NCI-H2171 treated with DMSO at 0.1 percent for 48 hours (cell line): ENCODE measurements at regions not wholly inside any gene's neighbourhood (a gene's known extent, or its start where the extent isn't known, plus 50 kb on each side); places are given as distances from the start of the nearest gene placed in this dataset.

Experiments used
- DNase-seq: peaks from one replicate; lab custom pipeline; 2025; lab: John Stamatoyannopoulos, UW

GRCh38 chr2:220628252-220628651 lies 943.9 kb downstream of the EPHA4 start:
- DNase-seq = no peak

- DNase-seq = no peak
These were observed 931.0 kb downstream of the EPHA4 start for GRCh38 chr2:220641137-220641536.

- no peak for DNase-seq
These were observed 925.7 kb downstream of the EPHA4 start for GRCh38 chr2:220646424-220646823.

GRCh38 chr2:220648628-220649027 lies 923.5 kb downstream of the EPHA4 start:
- no peak for DNase-seq

- DNase-seq = peak; percentile 7
These were observed 918.3 kb downstream of the EPHA4 start for GRCh38 chr2:220653776-220654175.

GRCh38 chr2:220654322-220654721 lies 917.8 kb downstream of the EPHA4 start:
- DNase-seq = no peak

GRCh38 chr2:220660277-220661145 lies 911.6 kb downstream of the EPHA4 start:
- no peak for DNase-seq

- DNase-seq = no peak
These were observed 909.7 kb downstream of the EPHA4 start for GRCh38 chr2:220662431-220662830.

GRCh38 chr2:220663065-220663464 lies 909.0 kb downstream of the EPHA4 start:
- no peak for DNase-seq

GRCh38 chr2:220664272-220665107 lies 907.6 kb downstream of the EPHA4 start:
- no peak for DNase-seq

- DNase-seq = peak; percentile 74
These were observed 907.0 kb downstream of the EPHA4 start for GRCh38 chr2:220665108-220665471.

- no peak for DNase-seq
These were observed 902.8 kb downstream of the EPHA4 start for GRCh38 chr2:220669324-220669723.

GRCh38 chr2:220670511-220670910 lies 901.6 kb downstream of the EPHA4 start:
- no peak for DNase-seq

- no peak for DNase-seq
These were observed 898.8 kb downstream of the EPHA4 start for GRCh38 chr2:220673151-220673874.

GRCh38 chr2:220674033-220674432 lies 898.1 kb downstream of the EPHA4 start:
- no peak for DNase-seq

GRCh38 chr2:220676695-220677094 lies 895.4 kb downstream of the EPHA4 start:
- DNase-seq = no peak

- no peak for DNase-seq
These were observed 893.2 kb downstream of the EPHA4 start for GRCh38 chr2:220678943-220679342.

GRCh38 chr2:220682616-220683015 lies 889.5 kb downstream of the EPHA4 start:
- no peak for DNase-seq

- no peak for DNase-seq
These were observed 888.0 kb downstream of the EPHA4 start for GRCh38 chr2:220684099-220684498.

- DNase-seq = peak; percentile 46
These were observed 884.8 kb downstream of the EPHA4 start for GRCh38 chr2:220687231-220687843.

GRCh38 chr2:220695397-220696279 lies 876.5 kb downstream of the EPHA4 start:
- no peak for DNase-seq
